ENCODE measurements at regions not wholly inside any gene's neighbourhood (a gene's known extent, or its start where the extent isn't known, plus 50 kb on each side); places are given as distances from the start of the nearest gene placed in this dataset.
"Not testable (repeated sequence)": the region's sequence is repeated elsewhere in the genome, so short reads cannot be mapped to it uniquely, and the experiment has no call there.

DNA sequence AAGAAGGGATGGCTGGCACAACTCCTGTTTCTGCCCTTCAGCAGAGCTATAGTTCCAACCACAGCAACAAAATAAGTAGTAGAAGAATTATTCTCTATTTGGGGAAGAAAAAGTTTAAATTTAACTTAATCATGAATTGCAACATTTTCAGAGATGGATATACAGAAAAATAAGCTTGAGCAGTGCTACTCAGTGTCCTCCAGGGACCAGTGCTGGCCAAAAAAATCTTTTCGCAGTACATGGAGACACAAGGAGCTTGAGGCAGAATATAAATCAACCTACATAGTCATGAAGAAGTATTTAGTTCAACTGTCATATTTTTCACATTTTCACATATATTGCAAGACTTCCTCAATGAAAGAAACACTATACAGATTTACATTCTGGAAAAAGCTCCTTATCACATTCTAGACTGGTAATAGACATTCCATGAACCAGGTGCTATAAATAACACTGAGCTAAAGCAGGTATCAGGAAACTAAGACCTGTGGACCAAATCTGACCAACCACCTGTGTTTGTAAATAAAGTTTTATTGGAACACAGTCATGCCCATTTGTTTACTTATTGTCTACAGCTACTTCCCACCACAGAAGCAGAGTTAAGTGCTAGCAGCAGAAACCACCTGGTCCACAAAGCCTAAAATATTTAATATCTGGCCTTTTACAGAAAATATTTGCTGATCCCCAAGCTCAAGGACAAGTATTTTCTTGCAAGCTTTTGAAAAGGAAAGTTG, 101.9 kb downstream of the RGS21 start:
- DNase-seq: no peak

DNA sequence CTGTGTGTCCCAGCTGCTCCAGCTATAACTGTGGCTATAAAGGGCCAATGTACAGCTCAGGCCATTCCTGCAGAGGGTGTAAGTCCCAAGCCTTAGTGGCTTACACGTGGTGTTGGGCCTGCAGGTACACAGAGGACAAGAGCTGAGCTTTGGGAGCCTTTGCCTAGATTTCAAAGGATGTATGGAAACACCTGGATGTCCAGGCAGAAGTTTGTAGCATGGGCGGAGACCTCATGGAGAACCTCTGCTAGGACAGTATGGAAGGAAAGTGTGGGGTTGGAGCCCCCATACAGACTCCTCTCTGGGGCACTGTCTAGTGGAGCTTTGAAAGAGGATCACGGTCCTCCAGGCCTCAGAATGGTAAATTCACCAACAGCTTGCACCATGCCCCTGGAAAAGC, 113.9 kb downstream of the RGS21 start:
- no peak for DNase-seq

DNA sequence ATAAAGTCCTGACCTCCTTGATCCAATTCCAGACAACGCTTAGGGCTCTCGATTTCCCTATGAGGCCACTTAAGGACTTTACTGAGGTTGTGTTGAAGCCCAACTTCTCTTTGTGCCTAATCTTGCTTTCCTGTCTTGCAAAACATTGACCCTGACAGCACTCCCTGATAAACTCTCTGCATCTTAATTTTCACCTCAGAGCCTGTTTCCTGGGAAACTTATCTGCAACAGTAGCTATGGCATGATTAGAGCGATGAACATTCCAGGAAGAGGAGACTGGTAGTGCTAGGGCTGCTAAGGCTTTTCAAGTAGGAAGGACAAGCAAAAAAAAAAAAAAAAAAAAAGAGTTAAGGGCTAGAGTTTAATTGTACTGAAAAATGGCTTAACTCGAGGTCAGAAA, 118.9 kb downstream of the RGS21 start:
- no peak for DNase-seq

DNA sequence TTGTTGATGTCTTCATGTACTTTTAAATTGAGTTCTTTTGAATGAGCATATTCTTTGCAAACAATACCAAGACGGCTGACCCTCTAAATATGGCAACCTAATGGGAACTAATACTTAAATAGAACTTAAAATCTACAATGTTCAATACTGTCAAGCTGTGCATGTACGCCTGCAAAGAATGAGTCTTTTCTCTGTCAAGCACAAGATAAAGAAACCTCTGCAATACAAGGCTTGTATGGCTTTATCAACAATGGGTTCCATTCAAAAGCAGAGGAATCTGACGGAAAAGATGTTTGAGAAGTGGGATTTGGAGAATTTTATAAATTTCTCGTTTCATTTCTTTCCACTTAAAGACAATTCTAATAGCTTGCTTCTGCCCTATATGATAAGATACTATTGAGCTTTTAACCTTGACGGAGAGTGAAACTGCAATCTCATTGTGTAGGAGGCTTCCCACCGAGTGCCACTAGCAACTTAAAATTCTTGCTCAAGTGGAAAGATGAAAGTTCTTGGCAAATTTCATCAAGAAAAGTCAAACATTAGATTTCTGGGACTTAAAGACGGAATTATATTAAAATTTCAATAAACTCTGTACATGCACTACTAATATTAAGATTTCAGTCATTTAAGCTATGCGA, 119.8 kb downstream of the RGS21 start:
- no peak for DNase-seq

DNA sequence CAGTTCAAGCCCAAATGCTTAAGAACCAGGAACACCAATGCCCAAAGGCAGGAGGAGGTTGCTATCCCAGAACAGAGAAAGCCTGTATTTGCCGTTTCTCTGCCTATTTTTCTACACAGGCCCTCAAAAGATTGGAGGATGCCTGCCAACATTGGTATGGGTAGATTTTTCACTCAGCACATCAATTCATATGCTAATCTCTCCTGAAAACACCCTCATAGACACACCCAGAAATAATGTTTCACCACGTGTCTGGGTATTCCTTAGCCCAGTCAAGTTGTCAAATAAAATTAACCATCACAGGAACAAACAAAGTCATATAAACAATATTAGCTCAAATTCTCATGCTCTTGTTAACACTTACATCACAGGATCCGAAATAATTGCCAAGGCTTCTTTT, 121.9 kb downstream of the RGS21 start:
- DNase-seq: no peak

DNA sequence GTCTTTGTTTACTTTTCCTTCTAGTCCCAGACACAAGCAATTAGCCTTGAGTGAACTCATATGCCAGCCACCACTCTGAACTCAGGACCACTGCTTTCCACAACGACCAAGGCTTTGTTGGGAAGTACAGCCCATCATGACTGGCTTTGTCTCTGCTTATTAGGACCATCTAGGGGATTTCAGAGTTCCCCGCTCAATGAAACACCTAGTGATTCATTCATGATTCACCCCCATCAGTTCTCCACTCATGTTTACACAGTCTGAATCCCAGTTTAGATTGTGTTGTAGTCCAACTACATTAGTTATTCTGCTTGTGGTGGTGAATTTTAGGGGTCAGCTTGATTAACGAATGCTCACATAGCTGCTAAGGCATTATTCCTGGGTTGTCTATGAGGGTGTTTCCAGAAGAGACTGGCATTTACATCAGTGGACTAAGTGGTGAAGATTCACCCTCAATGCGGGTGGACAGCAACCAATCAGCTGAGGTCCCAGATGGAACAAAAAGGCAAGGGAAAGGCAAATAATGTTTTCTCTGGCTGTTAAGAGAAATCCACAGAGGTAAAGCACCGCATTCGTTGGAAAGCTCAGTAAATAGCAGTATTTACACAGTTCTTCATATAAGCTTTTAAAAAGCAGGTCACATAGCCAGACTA, 122.7 kb downstream of the RGS21 start:
- DNase-seq: no peak

DNA sequence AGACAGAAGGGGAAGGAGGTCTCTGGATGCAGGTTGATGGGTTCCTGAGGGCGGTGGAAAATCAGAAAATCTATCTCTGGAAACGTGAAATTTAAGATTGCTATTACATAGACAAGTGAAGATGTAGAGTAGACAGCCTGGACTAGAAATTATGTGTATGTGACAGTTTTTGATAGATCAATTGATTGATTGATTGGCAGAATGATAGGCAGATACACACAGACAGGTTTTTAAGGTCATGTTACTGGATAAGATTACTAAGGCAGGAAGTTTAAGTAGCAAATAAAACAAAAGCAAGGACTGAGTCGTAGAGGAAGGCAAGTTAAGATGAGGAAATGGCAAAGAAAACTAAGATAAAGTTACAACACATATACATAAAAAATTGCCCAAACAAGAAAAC, 124.7 kb downstream of the RGS21 start:
- no peak for DNase-seq

DNA sequence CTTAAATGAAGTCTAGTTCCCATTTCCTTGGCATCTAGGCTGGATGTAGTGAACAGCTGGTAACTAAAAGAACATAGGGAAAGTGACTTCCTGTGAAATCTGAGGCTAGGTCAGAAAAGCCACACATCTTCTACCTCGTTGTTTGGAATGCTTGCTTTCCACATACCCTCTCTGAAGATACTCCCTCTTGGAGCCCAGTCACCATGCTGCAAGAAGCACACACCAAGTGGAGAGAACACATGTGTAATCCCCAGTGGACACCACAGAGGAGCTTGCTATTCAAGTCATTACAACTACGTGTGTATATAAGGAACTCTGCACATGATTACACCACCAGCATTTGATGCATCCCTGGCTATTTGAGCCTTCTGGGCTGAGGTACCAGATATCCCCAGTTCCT, 125.9 kb downstream of the RGS21 start:
- DNase-seq: no peak

DNA sequence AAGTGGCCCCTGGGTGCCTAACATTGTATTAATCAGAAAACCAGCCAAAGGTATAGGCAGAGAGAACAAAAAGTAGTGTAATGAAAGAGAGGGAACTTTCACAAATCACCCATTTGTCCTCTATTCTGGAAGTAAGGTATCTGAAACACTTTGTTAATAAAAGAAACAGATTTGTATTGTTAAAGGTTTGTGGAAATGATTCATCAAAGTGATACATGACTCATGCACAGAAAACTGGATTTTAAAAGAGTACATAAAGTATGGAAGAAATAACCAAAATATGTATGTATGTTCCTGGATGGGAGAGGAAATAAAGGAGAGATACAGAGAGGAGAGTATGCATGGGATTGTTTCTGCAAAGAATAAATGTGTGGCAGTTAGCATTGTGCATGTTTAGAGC, 126.8 kb downstream of the RGS21 start:
- DNase-seq: no peak

DNA sequence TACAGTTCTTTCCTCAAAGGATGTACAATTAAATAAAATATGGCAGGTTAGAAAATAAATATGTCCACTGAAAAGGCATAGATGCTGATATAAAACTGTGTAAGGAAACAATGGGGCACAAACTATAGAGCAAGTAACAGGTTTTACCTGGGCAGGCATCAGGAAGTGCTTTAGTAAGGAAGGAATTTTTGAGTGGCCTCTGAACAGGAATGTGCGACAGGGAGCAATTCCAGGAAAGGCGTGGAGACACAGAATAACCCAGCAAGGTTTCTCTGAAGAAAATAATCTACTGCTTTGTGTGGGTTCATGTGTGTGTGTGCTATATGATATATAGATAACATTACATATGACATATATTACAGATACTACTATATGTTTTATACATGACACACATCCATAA, 128.4 kb downstream of the RGS21 start:
- DNase-seq: no peak

DNA sequence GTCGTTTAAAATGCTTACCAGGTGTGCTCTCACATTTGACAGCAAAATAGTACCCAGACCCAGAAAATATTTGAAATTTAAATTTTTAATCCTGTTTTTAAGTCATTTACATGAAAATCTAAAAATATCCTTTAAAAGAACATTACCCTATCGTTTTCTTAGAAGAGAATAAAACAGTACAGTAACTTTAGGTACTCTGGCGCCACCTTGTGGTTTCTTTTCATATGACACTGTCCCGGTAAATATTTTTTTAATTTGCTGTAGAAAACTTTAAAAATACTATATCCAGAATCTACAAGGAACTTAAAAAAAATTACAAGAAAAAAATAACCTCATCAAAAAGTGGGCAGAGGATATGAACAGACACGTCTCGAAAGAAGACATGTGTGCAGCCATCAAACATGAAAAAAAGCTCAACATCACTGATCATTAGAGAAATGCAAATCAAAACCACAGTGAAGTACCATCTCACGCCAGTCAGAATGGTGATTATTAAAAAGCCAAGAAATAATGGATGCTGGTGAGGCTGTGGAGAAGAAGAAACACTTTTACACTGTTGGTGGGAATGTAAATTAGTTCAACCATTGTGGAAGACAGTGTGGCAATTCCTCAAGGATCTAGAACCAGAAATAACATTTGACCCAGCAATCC, 129.2 kb downstream of the RGS21 start:
- DNase-seq: peak in 1 of 2 experiments; percentile 11

DNA sequence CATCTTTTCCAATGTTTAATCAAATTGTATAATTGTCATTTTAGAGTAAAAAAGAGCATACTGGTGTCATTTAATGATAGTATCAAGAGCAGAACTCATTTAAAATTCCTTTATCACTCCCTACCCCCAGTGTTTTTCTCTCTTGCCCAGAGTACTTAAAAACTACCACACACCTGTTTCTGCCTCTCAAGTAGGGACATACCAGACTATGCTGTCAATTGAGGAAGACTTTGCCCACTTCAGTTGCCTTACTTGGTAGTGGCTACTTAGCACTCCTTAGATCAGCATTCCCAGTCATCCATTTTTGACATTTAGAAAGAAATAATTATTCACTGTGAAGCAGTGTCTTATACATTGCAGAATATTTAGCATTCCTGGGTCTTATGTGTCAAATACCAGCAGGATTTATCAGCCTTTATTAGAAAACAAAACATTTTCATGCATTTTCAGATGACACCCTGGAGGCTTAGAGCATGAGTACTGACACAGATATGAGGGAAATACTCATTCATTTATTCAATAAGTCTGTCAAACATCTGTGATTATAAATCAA, 127.5 kb upstream of the RGS1 start:
- DNase-seq: no peak

DNA sequence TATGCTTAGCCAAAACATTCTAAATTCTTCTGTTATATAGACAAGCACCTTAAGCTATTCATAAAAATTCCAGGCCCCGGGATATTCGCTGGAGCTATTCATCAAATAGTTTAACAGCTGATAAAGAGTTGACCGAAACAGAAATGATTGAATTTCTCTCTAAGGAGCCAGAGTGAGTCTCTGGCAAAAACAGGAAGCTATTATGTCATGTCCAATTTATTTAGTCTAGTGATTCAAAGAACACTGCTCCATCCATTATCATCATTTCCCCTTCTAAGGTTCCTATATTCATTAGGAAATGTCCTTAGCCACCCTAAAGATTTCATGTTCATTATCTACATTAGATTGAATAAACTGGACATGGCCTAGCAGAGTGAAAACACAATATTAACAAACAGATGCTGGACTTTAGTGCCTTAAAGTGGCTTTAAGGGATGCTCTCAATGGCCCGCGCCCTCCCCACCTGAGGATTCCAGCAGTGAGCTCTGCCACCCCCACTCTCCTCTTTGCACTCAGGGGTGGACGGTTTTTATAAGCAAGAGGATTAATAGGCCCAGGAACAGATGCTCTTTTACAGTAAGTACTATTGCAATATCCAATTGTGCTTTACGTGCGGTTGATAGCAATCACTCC, 122.1 kb upstream of the RGS1 start:
- DNase-seq: no peak

DNA sequence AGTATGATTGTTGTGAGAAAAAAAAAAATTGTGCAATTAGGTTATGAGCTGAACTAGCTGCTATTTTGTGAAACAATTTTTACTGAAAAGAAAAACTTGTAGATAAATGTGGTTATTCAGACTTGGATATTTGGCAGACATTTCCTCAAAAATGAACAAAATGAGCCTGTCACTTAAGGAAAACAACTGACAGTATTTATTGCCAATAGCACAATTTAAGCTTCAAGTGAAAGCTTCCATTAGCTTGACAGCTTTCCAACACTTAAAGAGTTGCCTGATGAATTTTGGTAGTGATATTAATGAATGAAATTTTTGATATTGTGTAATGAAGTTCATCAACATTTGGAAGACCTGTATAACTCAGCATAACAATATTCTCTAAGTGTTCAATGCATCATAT, 116.1 kb upstream of the RGS1 start:
- DNase-seq: no peak

DNA sequence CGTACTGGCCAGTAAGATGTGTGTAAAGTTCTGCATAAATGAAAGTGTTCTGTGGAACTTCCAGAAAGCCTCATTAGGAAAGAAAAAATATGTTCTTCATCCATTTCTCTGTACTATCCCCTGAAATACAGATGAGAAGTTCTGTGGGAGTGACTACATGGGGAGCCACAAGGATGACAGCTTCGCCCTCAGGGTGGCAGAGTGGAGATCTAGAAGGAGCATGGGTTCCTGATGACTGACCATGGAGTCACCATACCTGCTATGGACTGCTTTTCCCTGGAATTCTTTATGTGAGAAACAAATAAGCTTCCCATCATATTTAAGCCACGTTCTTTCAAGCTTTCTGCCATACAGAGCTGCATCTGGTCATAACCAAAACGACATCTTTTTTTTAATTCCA, 113.9 kb upstream of the RGS1 start:
- DNase-seq: no peak

DNA sequence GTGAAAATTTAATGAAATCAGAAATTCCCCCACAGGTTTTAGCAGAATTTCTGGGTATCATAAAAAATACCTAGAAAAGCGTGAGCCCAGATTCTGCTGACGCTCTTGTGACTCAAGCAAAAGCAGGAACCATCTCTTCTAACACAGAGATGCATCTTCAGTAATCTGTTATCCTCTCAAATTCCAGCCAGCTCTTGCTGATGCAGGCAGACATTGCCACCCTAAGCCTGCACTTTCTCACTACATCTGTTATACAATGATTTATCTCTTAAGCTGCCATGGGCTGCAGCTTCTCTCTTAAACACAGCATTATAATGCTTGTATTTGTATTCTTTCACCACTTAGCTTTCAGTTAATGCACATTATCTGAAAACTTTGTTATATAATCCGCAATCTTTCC, 113.0 kb upstream of the RGS1 start:
- no peak for DNase-seq

DNA sequence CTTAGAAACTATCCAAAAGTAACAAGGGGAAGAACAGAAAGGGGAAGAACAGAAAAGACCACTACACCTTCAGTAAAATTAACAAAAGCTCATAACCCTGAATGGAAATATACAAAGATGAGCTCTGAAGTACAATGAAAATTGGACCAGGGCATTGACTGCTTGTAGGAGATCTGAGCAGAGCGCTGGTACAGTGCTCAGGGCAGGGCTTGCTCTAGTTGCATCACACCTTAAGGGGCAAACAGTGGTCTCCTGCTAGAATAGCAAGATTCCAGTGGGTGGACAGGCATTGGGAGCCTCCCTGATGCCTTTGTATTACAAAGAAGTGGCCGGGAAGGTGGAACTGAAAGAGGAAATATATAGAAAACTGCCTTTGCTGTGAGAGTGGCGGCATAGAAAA, 111.9 kb upstream of the RGS1 start:
- DNase-seq: no peak

DNA sequence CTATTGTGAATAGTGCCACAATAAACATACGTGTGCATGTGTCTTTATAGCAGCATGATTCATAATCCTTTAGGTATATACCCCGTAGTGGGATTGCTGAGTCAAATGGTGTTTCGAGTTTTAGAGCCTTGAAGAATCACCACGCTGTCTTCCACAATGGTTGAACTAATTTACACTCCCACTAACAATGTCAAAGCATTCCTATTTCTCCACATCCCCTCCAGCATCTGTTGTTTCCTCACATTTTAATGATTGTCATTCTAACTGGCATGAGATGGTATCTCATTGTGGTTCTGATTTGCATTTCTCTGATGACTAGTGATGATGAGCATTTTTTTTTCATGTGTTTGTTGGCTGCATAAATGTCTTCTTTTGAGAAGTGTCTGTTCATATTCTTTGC, 110.4 kb upstream of the RGS1 start:
- not testable (repeated sequence) for DNase-seq

DNA sequence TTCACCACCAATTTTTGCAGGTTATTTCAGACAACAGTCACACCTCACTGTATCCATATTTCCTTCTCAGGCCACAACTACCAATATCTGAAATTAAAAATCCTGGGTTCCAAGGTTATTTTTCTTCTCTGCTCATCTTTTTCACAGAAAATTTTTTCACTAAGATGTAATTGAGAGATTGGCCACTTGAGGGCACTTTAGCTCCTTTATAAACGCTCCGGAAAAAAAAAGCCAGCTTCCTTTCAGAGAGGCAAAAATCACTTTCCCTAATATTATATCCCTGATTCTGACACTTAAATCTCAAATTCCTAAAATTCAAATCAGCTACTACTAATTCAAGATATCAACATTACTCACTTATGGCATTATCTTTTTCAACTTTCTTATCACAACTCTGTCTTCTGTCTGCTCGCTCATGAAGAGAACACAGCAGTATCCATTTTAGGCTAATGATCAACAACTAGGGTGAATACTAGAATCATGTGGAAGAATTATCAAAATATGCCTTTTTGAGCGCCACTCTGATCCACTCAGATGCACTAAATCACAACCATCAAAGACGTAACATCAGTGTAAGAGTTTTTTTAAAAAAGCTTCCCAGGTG, 101.4 kb upstream of the RGS1 start:
- no peak for DNase-seq

DNA sequence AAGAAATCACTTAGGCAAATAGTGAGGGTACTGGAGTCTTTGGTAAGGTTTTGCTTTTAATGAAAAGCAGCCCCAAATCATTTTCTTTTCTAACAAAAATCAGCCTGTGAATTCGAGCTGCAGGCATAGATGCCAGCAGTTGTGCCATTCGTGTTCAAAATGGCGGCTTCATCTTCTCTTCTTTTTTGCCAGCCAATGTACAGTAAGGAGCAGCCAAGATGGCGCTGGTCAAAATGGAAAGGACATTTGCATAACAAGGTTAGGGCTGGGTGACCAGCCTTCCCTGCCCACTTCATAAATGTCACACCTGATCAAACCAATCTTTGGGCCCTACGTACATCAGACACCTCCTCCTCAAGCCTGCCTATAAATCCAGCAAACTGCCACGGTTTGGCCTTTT, 100.2 kb upstream of the RGS1 start:
- DNase-seq: no peak

DNA sequence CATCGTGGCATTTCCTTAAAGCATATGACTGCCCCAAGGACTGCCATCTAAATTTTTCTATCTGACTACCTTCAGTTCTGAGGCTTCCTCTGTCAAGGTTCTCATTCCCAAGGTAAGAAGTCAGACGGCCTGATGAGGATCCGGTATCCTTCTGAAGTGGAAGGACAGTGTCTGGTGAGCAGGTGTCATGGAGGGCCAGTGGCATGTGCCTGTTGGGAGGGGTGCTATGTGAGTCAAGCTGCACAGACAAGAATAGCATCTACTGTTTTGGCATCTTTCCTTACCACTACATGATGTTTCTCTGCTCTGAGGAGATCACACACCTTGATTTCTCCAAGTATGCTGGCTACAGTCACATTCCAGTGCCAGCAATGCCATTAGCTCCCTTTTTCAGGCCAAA, 99.6 kb upstream of the RGS1 start:
- DNase-seq: no peak

DNA sequence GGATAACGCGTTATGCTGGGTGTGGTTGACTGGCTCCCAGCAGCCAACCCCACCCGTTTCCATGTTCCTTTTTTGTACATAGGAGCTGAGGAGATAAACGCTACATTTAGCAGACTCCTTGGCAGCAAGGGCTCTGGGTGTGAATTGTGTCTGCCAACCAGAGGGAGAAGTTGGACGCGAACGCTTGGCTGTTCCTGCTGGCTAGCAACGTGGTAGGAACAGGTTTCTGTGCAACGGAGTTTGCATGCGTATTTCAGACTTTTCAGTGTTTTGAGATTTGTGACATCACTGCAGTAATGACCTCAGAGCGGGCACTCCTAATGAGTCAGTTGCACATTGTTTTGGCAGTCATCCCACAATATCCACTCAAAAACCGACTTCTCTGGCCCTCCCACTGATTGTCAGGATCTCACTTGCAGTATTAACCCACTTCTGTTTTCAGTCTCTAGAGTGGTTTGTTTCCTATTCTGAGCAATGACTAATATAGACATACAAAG, 98.7 kb upstream of the RGS1 start:
- no peak for DNase-seq

DNA sequence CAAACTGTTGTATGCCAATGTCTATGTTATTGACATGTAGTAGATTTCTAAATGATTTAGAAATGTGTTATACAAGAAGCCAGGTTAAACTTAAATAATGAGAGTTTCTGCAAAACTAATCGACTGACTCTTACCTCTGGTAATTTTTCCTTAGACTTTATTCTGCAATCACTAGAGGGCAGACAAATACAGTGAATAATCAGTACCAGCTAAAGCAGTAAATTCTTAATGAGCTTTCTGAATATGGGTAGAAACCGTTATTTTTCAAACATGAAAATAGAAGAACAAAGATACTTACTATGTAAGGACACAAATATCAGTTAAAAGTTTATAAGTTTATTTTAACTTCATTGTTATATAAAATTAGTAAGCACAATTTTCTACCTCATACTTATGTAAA, 97.9 kb upstream of the RGS1 start:
- DNase-seq: no peak

Data from NCI-H187 (cell line).